ENCODE measurements at regions not wholly inside any gene's neighbourhood (a gene's known extent, or its start where the extent isn't known, plus 50 kb on each side); places are given as distances from the start of the nearest gene placed in this dataset.

DNA sequence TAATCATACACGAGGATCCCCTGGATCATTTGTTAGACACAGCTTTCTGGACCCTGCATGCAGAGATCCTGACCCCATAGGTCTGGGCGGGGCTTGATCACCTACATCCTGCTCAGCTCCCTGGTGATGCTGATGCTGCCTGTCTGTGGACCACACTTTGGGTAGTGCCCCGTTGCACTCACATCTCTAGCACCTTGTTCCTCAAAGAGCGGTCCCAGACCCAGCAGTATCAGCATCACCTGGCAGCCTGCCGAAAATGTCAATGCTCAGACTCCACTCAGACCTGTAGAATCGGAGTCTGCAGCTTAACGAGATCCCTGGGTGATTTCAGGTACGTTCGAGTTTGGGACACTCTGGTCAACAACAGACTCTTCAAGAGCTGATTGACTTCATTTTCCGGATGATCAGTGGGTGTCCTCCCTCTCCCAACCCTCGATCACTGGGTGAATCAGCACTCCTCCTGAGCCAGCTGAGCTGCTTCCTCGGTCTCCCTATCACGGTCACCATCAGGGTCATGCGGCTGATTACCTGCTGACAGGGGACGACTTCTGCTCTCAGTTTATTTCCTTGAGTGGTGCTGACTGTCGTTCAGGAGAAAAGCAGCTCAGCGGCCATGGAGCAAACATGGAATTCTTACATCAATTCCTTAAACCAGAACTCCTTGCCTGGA is 150.6 kb upstream of the RAB12 start:
- intact Hi-C loops (cut with micrococcal nuclease), result no loop called here
- Mint-ChIP-seq H3K9me3 (no peaks in the 10 kb centered on the region), H3K36me3 (ENCODE audit: low read depth) (no peaks in the 10 kb centered on the region), H3K4me3 (no peak overlapping the region), H3K27me3 (no peaks in the 10 kb centered on the region), H3K27ac (no peak overlapping the region), H3K4me1 (no peaks in the 10 kb centered on the region)
- DNase-seq, result no peak

DNA sequence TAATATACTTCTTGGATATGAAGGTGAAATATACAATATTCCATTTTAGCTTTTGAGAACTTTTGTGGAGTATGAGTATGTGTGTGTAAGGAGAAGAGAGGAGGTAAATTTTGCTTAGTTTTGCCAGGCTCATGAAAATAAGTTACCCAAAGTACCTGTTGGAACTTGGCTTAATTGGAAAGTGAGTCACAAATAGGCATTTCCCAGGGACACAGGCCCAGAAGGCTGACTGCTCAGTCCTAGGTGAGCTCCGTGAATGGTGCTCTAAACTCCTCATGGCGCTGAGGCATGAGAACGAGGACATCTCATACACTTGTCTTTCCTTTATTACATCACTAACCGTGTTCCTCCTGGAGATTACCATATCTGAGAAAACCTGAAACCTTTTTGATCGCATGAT is 148.5 kb upstream of the RAB12 start:
- Mint-ChIP-seq H3K9me3 (no peaks in the 10 kb centered on the region), H3K27ac (no peak overlapping the region), H3K4me3 (no peak overlapping the region), H3K4me1 (no peaks in the 10 kb centered on the region), H3K27me3 (no peaks in the 10 kb centered on the region), H3K36me3 (ENCODE audit: low read depth) (no peaks in the 10 kb centered on the region)
- DNase-seq, result no peak
- intact Hi-C loops (cut with micrococcal nuclease), result no loop called here

DNA sequence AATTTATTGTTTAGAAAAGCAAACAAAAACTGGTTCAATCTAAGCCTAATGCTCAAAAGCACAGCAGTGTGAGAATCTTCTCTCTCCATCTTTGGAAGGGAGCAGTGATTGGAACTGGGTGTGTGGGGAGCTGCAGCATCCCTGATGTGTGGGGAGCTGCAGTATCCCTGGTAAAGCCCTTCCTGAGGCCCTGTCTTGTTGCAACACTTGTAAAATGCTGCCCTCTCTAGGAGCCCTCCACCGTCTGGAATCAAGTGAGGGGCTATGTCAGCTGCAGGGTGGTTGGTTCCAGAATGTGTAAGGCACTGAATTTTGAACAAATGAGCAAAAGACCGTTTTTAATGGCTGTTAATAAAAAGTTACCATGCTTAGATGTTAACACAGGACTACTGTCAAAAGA is 147.7 kb upstream of the RAB12 start:
- no peaks in the 10 kb centered on the region for H3K9me3 Mint-ChIP-seq
- H3K27ac Mint-ChIP-seq, result no peak overlapping the region
- H3K27me3 Mint-ChIP-seq, result no peaks in the 10 kb centered on the region
- H3K4me1 Mint-ChIP-seq, result no peaks in the 10 kb centered on the region
- intact Hi-C loops (cut with micrococcal nuclease), result no loop called here
- no peak for DNase-seq
- no peaks in the 10 kb centered on the region for H3K36me3 Mint-ChIP-seq (ENCODE audit: low read depth)
- H3K4me3 Mint-ChIP-seq, result no peak overlapping the region

DNA sequence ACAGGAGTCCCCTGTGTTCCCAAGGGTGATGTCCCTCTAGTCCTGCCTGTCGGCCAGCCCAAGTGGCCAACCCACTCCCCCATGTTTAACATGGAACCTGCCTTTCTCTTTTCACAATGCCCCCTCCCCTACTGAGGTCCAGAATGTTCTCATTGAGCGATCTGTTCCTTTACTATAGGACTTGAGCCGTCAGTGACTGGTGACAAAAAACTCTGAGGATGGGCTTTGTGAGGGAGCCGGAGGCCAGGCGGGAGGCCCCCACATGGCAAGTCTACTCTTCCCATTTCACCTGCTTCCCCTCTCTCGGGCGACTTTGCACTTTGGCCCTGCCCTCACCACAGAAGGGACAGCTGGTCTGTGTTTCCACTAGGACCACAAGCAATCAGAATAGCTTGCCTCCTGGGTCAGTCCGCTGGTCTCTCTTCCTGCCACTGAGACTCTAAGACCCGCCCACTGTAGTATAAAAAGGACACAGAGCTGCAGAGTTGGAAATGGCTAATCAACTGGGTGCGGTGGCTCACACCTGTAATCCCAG is 146.5 kb upstream of the RAB12 start:
- no peaks in the 10 kb centered on the region for H3K36me3 Mint-ChIP-seq (ENCODE audit: low read depth)
- intact Hi-C loops (cut with micrococcal nuclease), result no loop called here
- no peak overlapping the region for H3K27ac Mint-ChIP-seq
- no peaks in the 10 kb centered on the region for H3K9me3 Mint-ChIP-seq
- no peak overlapping the region for H3K4me3 Mint-ChIP-seq
- no peak for DNase-seq
- no peaks in the 10 kb centered on the region for H3K4me1 Mint-ChIP-seq
- H3K27me3 Mint-ChIP-seq, result no peaks in the 10 kb centered on the region

DNA sequence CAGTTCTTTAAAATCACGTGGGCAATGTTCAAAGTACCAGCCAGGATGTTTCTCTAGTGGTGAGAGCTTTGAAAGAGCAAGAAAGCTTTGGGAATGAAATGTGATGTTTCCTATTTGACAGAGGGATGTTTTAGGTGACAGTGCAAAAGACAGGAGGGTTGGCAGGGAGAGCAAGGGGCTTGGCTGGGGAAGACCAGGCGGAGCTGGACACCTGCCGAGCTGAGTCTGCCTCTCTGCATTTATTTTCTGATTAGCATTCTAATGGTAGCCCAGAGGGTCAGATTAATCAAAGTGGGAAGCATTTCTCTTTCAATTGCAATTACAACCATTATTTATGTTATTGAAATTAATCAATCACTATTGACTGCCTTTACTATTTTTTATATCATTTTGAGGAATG is 145.4 kb upstream of the RAB12 start:
- H3K4me3 Mint-ChIP-seq, result no peak overlapping the region
- H3K9me3 Mint-ChIP-seq, result no peaks in the 10 kb centered on the region
- no peaks in the 10 kb centered on the region for H3K4me1 Mint-ChIP-seq
- H3K27ac Mint-ChIP-seq, result no peak overlapping the region
- no peaks in the 10 kb centered on the region for H3K27me3 Mint-ChIP-seq
- intact Hi-C loops (cut with micrococcal nuclease), result no loop called here
- no peaks in the 10 kb centered on the region for H3K36me3 Mint-ChIP-seq (ENCODE audit: low read depth)
- DNase-seq, result no peak

DNA sequence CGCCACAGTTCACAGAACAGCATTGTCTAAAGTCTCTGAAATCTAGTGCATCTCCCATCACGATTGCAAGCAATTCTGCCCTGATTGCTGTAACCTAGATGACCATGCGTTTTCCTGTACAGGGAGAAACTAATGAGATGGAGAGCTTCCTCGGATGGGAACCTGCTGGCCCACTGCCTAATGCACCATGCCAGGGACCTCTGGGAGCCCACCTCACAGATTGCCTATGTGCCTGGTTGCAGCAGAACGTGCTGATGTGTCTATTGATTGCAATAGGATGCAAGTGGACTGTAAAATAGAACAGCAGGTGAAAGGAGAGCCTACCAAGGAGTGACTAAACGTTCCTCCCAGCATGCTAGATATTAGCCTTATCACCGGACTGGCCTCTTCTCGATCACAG is 141.0 kb upstream of the RAB12 start:
- no peaks in the 10 kb centered on the region for H3K27me3 Mint-ChIP-seq
- no peaks in the 10 kb centered on the region for H3K36me3 Mint-ChIP-seq (ENCODE audit: low read depth)
- H3K4me1 Mint-ChIP-seq, result no peaks in the 10 kb centered on the region
- intact Hi-C loops (cut with micrococcal nuclease), result no loop called here
- H3K9me3 Mint-ChIP-seq, result no peaks in the 10 kb centered on the region
- no peak overlapping the region for H3K4me3 Mint-ChIP-seq
- H3K27ac Mint-ChIP-seq, result no peak overlapping the region
- DNase-seq, result no peak

DNA sequence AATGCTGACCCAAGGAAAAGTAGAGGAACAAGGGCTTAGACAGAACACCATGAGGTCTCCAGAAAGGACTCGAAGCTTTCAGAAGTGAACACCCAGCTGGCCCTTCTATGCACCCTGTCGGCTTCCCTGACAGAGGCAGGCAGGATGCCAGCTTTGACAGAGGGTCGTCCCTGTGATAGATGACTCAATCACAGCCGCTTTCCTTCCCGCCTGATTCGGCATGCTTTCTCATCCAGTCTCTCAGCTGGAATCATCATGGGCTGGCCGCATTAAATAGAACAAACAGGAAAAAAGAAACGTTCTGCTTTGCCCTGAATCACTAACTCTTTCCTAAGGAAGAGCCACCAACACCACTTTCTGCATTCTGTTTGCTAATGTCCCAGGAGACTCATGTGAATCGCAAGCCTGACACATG is 140.3 kb upstream of the RAB12 start:
- Mint-ChIP-seq H3K27ac (no peak overlapping the region), H3K9me3 (no peaks in the 10 kb centered on the region), H3K36me3 (ENCODE audit: low read depth) (no peaks in the 10 kb centered on the region), H3K4me3 (no peak overlapping the region), H3K4me1 (no peaks in the 10 kb centered on the region), H3K27me3 (no peaks in the 10 kb centered on the region)
- no peak for DNase-seq
- intact Hi-C loops (cut with micrococcal nuclease), result no loop called here

DNA sequence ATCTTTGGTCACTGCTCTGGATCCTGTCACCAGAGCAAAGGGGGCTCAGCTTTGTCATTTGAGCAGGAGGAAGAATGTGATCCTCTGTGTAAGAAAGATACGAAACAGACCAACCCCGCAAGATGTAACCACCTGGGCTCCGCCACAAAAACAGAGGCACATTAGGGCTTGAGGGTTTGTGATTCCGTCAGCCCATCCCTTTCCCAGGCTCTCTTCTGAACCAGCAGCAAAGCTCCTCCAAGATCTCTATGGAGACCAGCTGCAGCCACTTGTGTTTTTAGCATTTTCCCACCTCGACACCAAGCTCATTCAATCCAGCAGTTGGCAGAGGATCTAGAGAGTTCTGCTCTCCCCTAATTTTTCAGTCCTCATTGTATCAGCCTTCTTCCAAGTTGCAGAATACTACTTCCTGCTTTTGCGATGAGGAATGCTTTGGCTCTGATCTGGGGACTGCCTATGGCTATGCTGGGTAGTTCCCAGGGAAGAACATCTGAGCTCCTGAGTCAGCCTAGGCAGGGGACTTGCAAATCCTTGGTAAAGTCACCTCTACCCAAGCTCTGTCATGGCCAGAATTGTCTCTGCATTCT is 139.6 kb upstream of the RAB12 start:
- Mint-ChIP-seq H3K36me3 (ENCODE audit: low read depth) (no peaks in the 10 kb centered on the region), H3K4me1 (no peaks in the 10 kb centered on the region), H3K9me3 (no peaks in the 10 kb centered on the region), H3K27me3 (no peaks in the 10 kb centered on the region), H3K27ac (no peak overlapping the region), H3K4me3 (no peak overlapping the region)
- intact Hi-C loops (cut with micrococcal nuclease), result no loop called here
- no peak for DNase-seq

DNA sequence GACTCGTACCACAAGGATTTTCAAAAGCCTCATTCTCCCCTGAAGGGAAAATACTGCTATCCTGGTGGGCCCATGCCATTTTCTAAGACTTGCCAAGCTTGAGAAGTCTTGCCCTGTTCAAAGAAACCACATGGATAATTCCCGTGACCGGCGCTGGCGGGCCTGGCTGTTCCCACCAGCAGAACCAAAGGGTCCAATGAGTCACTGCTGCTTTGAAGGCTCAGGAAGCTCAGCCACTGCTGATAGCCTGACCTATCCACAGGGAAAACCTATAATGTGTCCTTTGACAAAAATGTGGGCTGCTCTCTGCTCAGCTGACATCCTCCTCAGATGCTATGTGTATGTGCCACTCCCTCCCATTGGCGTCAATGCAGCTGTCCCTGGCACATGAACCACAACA is 137.9 kb upstream of the RAB12 start:
- no peaks in the 10 kb centered on the region for H3K36me3 Mint-ChIP-seq (ENCODE audit: low read depth)
- no peaks in the 10 kb centered on the region for H3K27me3 Mint-ChIP-seq
- no peak for DNase-seq
- no peak overlapping the region for H3K27ac Mint-ChIP-seq
- intact Hi-C loops (cut with micrococcal nuclease), result no loop called here
- no peak overlapping the region for H3K4me3 Mint-ChIP-seq
- no peaks in the 10 kb centered on the region for H3K9me3 Mint-ChIP-seq
- H3K4me1 Mint-ChIP-seq, result no peaks in the 10 kb centered on the region

DNA sequence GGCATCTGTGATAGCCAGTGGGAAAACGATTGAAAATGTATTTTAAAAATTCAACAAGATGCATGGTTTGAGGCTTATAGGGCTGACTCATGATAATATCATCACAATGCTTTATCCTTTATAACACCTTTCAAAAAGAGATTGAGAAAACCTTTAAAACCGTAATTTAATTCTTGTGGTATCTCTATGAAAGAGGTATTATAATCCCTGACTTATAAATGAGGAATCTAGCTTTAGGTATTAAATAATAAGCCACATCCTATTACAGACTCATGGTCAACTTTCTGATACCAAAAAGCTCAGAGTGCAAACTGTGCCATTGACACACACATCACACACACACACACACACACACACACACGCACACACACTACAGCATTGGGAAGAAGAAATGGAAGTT is 134.6 kb upstream of the RAB12 start:
- no peak for DNase-seq
- Mint-ChIP-seq H3K36me3 (ENCODE audit: low read depth) (no peaks in the 10 kb centered on the region), H3K4me3 (no peak overlapping the region), H3K4me1 (peaks cover 1% of the 10 kb centered on the region), H3K27ac (no peak overlapping the region), H3K27me3 (peaks cover 2% of the 10 kb centered on the region), H3K9me3 (no peaks in the 10 kb centered on the region)
- intact Hi-C loops (cut with micrococcal nuclease), result no loop called here

DNA sequence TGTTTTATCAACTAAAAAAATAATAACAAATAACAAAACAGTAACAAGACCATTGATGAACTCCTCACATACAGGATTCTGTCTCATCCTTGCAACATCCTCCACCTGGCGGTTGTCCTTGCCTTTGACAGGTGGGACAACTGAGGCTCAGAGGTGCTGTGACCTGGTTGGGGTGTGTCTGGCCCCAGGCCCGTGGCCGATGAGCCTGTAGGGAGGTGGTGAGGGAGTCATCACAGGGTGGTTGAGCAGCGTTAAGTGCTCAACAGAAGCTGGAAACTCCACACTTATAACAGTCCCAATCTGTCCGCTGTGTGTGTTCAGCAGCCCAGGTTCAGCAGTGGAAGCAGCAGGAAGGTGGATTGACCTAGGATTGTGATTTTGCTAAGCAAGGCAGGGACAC is 131.6 kb upstream of the RAB12 start:
- H3K27ac Mint-ChIP-seq, result no peak overlapping the region
- DNase-seq, result no peak
- H3K4me1 Mint-ChIP-seq, result peaks cover 1% of the 10 kb centered on the region
- H3K4me3 Mint-ChIP-seq, result no peak overlapping the region
- intact Hi-C loops (cut with micrococcal nuclease), result no loop called here
- H3K36me3 Mint-ChIP-seq (ENCODE audit: low read depth), result no peaks in the 10 kb centered on the region
- no peaks in the 10 kb centered on the region for H3K9me3 Mint-ChIP-seq
- H3K27me3 Mint-ChIP-seq, result peaks cover 2% of the 10 kb centered on the region

DNA sequence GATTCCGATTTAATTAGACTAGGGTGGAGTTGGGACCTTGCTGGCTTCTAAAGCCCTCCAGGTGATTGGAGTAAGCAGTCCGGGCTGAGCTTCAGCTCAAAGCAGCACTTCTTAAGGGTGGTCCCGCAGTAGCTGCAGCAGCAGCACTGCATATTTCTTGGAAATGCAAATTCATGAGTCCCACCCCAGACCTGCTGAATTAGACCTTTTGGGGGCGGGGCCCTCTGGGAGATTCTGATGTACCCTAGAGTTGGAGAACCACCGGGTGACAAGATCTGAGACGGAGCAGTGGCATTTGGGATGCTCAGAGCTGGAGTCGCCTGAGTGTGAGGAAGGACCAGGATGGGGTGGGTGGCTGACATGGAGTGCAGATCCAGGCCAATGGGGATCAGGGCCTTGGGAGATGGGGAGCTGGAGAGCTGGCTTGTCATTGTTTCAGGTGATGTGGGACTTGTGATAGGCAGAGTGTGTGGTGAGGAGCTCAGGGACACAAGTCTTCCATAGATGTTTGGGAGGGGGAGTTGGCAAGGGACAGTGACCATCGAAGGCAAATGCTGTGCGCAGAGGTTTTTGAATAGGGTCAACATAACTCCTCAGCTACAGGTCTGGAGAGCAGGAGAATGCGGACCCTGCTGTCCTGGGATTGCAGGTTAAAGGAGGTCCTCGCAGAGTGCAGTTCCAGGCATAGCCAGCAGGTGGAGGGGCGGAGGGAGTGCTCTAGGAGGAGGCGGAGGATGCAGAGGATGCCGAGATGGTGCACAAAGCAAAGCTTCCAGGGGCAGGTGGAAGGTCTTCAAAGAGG is 130.9 kb upstream of the RAB12 start:
- Mint-ChIP-seq H3K27me3 (peaks cover 2% of the 10 kb centered on the region), H3K4me1 (peaks cover 1% of the 10 kb centered on the region)
- intact Hi-C loops (cut with micrococcal nuclease), result no loop called here

DNA sequence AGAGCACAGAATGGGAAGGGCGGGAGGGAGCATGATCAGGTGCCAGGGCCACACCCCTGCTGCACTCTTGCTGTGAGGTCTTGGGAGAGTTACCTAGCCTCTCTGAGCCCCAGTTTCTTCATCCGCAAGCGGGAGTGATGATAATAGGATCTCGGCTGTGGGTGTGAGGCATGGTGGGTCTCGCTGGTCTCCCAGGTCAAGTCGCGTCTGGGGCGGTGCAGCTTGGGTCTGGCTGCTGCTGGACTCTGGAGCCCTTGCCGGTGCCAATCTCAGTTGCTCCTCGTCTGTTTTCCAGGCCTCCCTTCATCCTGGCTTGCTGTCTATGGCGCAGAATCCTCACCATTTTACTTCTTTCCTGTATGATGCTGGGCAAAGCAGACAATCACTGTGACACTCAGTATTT is 130.3 kb upstream of the RAB12 start:
- H3K36me3 Mint-ChIP-seq (ENCODE audit: low read depth), result no peaks in the 10 kb centered on the region
- H3K4me1 Mint-ChIP-seq, result peaks cover 1% of the 10 kb centered on the region
- no peak overlapping the region for H3K27ac Mint-ChIP-seq
- DNase-seq, result no peak
- H3K9me3 Mint-ChIP-seq, result no peaks in the 10 kb centered on the region
- intact Hi-C loops (cut with micrococcal nuclease), result no loop called here
- peaks cover 2% of the 10 kb centered on the region for H3K27me3 Mint-ChIP-seq
- no peak overlapping the region for H3K4me3 Mint-ChIP-seq

More for the DNA sequence above, 130.9 kb upstream of the RAB12 start:
- peak; percentile 88 for DNase-seq
- no peaks in the 10 kb centered on the region for H3K36me3 Mint-ChIP-seq (ENCODE audit: low read depth)
- H3K4me3 Mint-ChIP-seq, result no peak overlapping the region
- no peaks in the 10 kb centered on the region for H3K9me3 Mint-ChIP-seq
- no peak overlapping the region for H3K27ac Mint-ChIP-seq

DNA sequence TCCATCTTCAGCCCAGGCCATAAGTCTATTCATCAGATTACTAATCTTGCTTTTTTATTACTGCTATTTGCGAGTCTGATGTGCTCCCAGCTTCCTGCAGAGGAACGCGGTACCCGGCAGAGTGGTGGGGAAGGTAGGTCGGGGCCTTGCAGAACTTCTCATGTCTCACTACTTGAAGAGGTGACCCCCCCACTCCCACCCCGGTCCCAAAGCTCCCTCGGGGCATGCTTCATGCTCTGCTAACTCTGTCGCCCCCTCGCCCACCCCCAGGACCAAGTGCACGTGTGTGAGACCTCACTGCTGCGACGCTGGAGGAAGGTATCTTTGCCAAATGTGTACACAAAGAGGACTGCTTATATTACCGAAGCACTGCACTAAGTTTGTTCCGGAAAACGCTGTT is 129.4 kb upstream of the RAB12 start:
- Mint-ChIP-seq H3K27ac (no peak overlapping the region), H3K36me3 (ENCODE audit: low read depth) (no peaks in the 10 kb centered on the region), H3K27me3 (peaks cover 2% of the 10 kb centered on the region), H3K9me3 (no peaks in the 10 kb centered on the region), H3K4me1 (peaks cover 1% of the 10 kb centered on the region), H3K4me3 (no peak overlapping the region)
- no peak for DNase-seq
- intact Hi-C loops (cut with micrococcal nuclease), result loop anchor here (10.0 kb wide), 1 partner anchor 505 kb away; no protein-coding TSS in a partner anchor
